ENCODE measurements at regions not wholly inside any gene's neighbourhood (a gene's known extent, or its start where the extent isn't known, plus 50 kb on each side); places are given as distances from the start of the nearest gene placed in this dataset.

DNA sequence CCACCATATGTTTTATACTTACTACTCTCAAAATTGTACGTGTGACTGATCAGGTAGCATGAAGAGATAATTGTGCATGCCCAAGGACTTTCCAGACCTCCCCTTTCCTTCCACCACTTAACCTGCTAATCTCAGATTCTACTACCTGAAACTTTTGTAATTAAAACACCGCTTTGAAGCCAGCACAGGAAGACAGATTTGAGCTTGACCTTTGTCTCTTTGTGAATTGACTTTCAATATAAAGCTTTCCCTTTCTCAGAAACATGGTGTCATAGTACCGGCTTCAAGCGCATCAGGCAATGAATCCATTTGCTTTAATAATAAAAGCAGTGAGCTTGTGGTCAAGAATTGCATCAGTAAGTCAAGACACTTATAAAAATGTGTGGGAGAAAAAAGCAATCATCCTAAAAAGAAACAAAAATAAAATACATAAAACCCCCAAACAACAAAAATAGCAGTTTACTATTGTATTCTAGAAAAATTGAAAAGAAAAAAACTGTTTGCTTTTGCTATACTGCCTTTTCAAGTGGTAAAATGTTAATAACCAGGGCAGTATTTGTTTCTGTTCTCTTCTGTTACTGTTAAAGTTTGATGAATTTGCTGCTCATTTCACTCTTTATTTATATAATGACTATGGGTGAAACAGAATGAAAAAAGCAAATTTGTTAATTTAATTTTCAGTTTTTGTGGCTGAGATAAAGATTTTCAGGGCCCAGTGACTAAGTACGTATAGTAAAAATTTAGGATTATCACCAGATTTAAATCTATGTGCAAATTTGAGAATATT lies 2075.3 kb downstream of the PCDH9 start:
- peaks cover 8% of the 10 kb centered on the region for H3K9me3 Mint-ChIP-seq
- DNase-seq (no peak), ATAC-seq (ENCODE audit: poor library complexity) (no peak)
- H3K36me3 ChIP-seq (ENCODE audit: insufficient read depth, low read length), result no peaks in the 10 kb centered on the region
- no peaks in the 10 kb centered on the region for H3K4me1 Mint-ChIP-seq (ENCODE audit: low read depth)
- intact Hi-C loops (cut with DNase I, micrococcal nuclease), result no loop called here
- ChIA-PET POLR2A (no interaction called here), CTCF (no interaction called here)
- no peak overlapping the region for H3K4me3 ChIP-seq (ENCODE audit: low read length)
- no peak overlapping the region for H3K27ac Mint-ChIP-seq
- H3K9me3 ChIP-seq (ENCODE audit: control insufficient read depth in 1 of 2, insufficient read depth in 1 of 2, low read length in 2 of 2), result peaks cover 0 to 10% of the 10 kb centered on the region in 2 experiments
- no peaks in the 10 kb centered on the region for H3K27me3 Mint-ChIP-seq
- H3K27me3 ChIP-seq (ENCODE audit: control insufficient read depth in 1 of 2, insufficient read depth in 2 of 2, low read length in 2 of 2), result no peaks in the 10 kb centered on the region
- no peak overlapping the region for H3K27ac ChIP-seq (ENCODE audit: low read depth in 1 of 2, low read length in 2 of 2)
- H3K4me3 Mint-ChIP-seq, result no peak overlapping the region
- no peaks in the 10 kb centered on the region for H3K4me1 ChIP-seq (ENCODE audit: insufficient read depth, low read length)
- TF ChIP-seq, protein P1, sequence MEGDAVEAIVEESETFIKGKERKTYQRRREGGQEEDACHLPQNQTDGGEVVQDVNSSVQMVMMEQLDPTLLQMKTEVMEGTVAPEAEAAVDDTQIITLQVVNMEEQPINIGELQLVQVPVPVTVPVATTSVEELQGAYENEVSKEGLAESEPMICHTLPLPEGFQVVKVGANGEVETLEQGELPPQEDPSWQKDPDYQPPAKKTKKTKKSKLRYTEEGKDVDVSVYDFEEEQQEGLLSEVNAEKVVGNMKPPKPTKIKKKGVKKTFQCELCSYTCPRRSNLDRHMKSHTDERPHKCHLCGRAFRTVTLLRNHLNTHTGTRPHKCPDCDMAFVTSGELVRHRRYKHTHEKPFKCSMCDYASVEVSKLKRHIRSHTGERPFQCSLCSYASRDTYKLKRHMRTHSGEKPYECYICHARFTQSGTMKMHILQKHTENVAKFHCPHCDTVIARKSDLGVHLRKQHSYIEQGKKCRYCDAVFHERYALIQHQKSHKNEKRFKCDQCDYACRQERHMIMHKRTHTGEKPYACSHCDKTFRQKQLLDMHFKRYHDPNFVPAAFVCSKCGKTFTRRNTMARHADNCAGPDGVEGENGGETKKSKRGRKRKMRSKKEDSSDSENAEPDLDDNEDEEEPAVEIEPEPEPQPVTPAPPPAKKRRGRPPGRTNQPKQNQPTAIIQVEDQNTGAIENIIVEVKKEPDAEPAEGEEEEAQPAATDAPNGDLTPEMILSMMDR (IDR thresholded peaks at IDR 0.05), result no peak
- no peaks in the 10 kb centered on the region for H3K36me3 Mint-ChIP-seq (ENCODE audit: low read depth)

DNA sequence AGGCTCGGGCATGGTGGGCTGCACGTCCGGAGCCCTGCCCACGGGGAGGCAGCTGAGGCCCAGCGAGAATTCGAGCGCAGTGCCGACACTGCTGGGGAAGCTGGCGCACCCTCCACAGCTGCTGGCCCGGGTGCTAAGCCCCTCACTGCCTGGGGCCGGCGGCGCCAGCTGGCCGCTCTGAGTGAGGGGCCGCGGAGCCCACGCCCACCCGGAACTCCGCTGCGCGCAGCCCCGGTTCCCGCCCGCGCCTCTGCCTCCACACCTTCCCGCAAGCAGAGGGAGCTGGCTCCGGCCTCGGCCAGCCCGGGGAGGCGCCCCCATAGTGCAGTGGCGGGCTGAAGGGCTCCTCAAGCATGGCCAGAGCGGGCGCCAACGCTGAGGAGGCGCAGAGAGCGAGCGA lies 2080.4 kb downstream of the PCDH9 start:
- Mint-ChIP-seq H3K27me3 (no peaks in the 10 kb centered on the region), H3K4me3 (no peak overlapping the region), H3K9me3 (peaks cover 8% of the 10 kb centered on the region), H3K36me3 (ENCODE audit: low read depth) (no peaks in the 10 kb centered on the region), H3K4me1 (ENCODE audit: low read depth) (no peaks in the 10 kb centered on the region), H3K27ac (no peak overlapping the region)
- ATAC-seq (ENCODE audit: poor library complexity) (no peak), DNase-seq (peak in 1 of 14 experiments; percentile 2)
- no peak overlapping the region for H3K27ac ChIP-seq (ENCODE audit: low read depth in 1 of 2, low read length in 2 of 2)
- intact Hi-C loops (cut with DNase I, micrococcal nuclease), result no loop called here
- H3K36me3 ChIP-seq (ENCODE audit: insufficient read depth, low read length), result no peaks in the 10 kb centered on the region
- ChIA-PET CTCF (no interaction called here), POLR2A (no interaction called here)
- TF ChIP-seq, protein P1 (IDR thresholded peaks at IDR 0.05), result no peak
- no peaks in the 10 kb centered on the region for H3K4me1 ChIP-seq (ENCODE audit: insufficient read depth, low read length)
- no peak overlapping the region for H3K4me3 ChIP-seq (ENCODE audit: low read length)
- peaks cover 4 to 16% of the 10 kb centered on the region in 2 experiments for H3K9me3 ChIP-seq (ENCODE audit: control insufficient read depth in 1 of 2, insufficient read depth in 1 of 2, low read length in 2 of 2)
- H3K27me3 ChIP-seq (ENCODE audit: control insufficient read depth in 1 of 2, insufficient read depth in 2 of 2, low read length in 2 of 2), result no peaks in the 10 kb centered on the region

DNA sequence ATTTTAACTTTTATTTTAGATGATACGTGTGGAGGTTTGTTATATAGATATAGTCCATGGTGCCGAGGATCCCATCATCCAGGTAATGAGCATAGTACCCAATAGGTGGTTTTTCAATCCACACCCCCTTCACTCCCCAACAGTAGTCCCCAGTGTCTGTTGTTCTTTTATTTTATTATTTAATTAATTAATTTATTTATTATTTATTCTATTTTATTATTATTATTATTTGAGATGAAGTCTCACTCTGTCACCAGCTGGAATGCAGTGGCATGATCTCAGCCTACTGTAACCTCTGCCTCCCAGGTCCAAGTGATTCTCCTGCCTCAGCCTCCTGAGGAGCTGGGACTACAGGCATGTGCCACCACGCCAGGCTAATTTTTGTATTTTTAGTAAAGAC lies 2086.2 kb downstream of the PCDH9 start:
- DNase-seq, result no peak
- no peaks in the 10 kb centered on the region for H3K36me3 ChIP-seq (ENCODE audit: insufficient read depth, low read length)
- ChIA-PET CTCF (no interaction called here), POLR2A (no interaction called here)
- intact Hi-C loops (cut with DNase I, micrococcal nuclease), result no loop called here
- TF ChIP-seq, protein P1 (IDR thresholded peaks at IDR 0.05), result no peak
- peaks cover 7% of the 10 kb centered on the region for H3K9me3 Mint-ChIP-seq
- no peaks in the 10 kb centered on the region for H3K4me1 Mint-ChIP-seq (ENCODE audit: low read depth)
- H3K27ac Mint-ChIP-seq, result no peak overlapping the region
- H3K27ac ChIP-seq (ENCODE audit: low read depth in 1 of 2, low read length in 2 of 2), result no peak overlapping the region
- no peaks in the 10 kb centered on the region for H3K36me3 Mint-ChIP-seq (ENCODE audit: low read depth)
- H3K4me3 ChIP-seq (ENCODE audit: low read length), result no peak overlapping the region
- H3K4me3 Mint-ChIP-seq, result no peak overlapping the region
- H3K27me3 Mint-ChIP-seq, result no peaks in the 10 kb centered on the region
- H3K4me1 ChIP-seq (ENCODE audit: insufficient read depth, low read length), result no peaks in the 10 kb centered on the region
- no peak for ATAC-seq (ENCODE audit: poor library complexity)
- peaks cover 4% of the 10 kb centered on the region in 2 experiments for H3K9me3 ChIP-seq (ENCODE audit: control insufficient read depth in 1 of 2, insufficient read depth in 1 of 2, low read length in 2 of 2)
- no peaks in the 10 kb centered on the region for H3K27me3 ChIP-seq (ENCODE audit: control insufficient read depth in 1 of 2, insufficient read depth in 2 of 2, low read length in 2 of 2)
